GM13976 (cell line): ENCODE measurements at regions not wholly inside any gene's neighbourhood (a gene's known extent, or its start where the extent isn't known, plus 50 kb on each side); places are given as distances from the start of the nearest gene placed in this dataset.

Experiments
- DNase-seq: peaks from one replicate; pipeline ENCODE4 v3.0.0; 2012; ENCODE audit warnings: low spot score
- CTCF ChIP-seq: IDR thresholded peaks from 2 replicates; pipeline ENCODE4 v1.5.1; 2012; ENCODE audit warnings: borderline replicate concordance, mild to moderate bottlenecking; ENCODE audit not compliant: insufficient read depth; ENCODE audit errors: extremely low read depth, missing control alignments, control extremely low read depth
- in situ Hi-C: fragments of 300-500 bp; cut with MboI; formaldehyde crosslinking; loops from one replicate; pipeline ENCODE4 v1.12.0; 2022; ENCODE audit warnings: low sequenced_read_pairs, mixed read lengths, inconsistent platforms; ENCODE audit not compliant: unreplicated experiment

GRCh38 chr1:195768936-195769335 is 839.3 kb downstream of the KCNT2 start:
- in situ Hi-C loops: no loop called here
- no peak for TF ChIP-seq CTCF
- no peak for DNase-seq

GRCh38 chr1:195768377-195768776 is 839.9 kb downstream of the KCNT2 start:
- in situ Hi-C loops: no loop called here
- TF ChIP-seq CTCF: no peak

GRCh38 chr1:195766709-195767108 is 841.5 kb downstream of the KCNT2 start:
- in situ Hi-C loops: no loop called here
- no peak for DNase-seq
- TF ChIP-seq CTCF: no peak

More at GRCh38 chr1:195768377-195768776, 839.9 kb downstream of the KCNT2 start:
- DNase-seq: no peak

- no peak for DNase-seq
- TF ChIP-seq CTCF: no peak
- in situ Hi-C loops: no loop called here
Measured at GRCh38 chr1:195765099-195765498, 843.1 kb downstream of the KCNT2 start.

GRCh38 chr1:195763907-195764374 is 844.3 kb downstream of the KCNT2 start:
- no peak for DNase-seq
- in situ Hi-C loops: no loop called here
- no peak for TF ChIP-seq CTCF

- in situ Hi-C loops: no loop called here
- DNase-seq: no peak
- TF ChIP-seq CTCF: no peak
Measured at GRCh38 chr1:195763146-195763906, 844.9 kb downstream of the KCNT2 start.
